Lower leg skin (tissue), 4 donors: ENCODE measurements at regions not wholly inside any gene's neighbourhood (a gene's known extent, or its start where the extent isn't known, plus 50 kb on each side); places are given as distances from the start of the nearest gene placed in this dataset.

Experiments
- DNase-seq, 2 donors: peaks; one replicate each; pipeline ENCODE4 v3.0.0-alpha.2; 2019; ENCODE audit warnings: low spot score in 2 of 2
- H3K4me3 ChIP-seq: fragments of 200-600 bp; sonication (generic); 2 replicates; pipeline ENCODE4 v1.5.1; 2017; ENCODE audit warnings: mild to moderate bottlenecking, low read depth; ENCODE audit not compliant: poor library complexity, severe bottlenecking
- POLR2A ChIP-seq, 2 donors: fragments of 450-650 bp; IDR thresholded peaks; one replicate each; pipeline ENCODE4 v1.6.1; 2016 to 2017; ENCODE audit warnings: antibody characterized with exemption in 2 of 2, mild to moderate bottlenecking in 1 of 2, moderate library complexity in 1 of 2
- WGBS, 2 donors: methylation state at CpG; one replicate each; pipeline ENCODE4 v1.1.5; 2018; 5-methylcytosine and 5-hydroxymethylcytosine counted together
- intact Hi-C: fragments of 100-400 bp; cut with DNase I; formaldehyde crosslinking; loops from one replicate; pipeline ENCODE4 v1.15.0; 2023; ENCODE audit warnings: low total_unique reads
- TF ChIP-seq, protein P1 (sequence below), 3 donors: fragments of 450-650 bp; IDR thresholded peaks; one replicate each; pipeline ENCODE4 v1.5.1; 2016; ENCODE audit warnings: antibody characterized with exemption in 3 of 3, mild to moderate bottlenecking in 3 of 3, moderate library complexity in 2 of 3

DNA sequence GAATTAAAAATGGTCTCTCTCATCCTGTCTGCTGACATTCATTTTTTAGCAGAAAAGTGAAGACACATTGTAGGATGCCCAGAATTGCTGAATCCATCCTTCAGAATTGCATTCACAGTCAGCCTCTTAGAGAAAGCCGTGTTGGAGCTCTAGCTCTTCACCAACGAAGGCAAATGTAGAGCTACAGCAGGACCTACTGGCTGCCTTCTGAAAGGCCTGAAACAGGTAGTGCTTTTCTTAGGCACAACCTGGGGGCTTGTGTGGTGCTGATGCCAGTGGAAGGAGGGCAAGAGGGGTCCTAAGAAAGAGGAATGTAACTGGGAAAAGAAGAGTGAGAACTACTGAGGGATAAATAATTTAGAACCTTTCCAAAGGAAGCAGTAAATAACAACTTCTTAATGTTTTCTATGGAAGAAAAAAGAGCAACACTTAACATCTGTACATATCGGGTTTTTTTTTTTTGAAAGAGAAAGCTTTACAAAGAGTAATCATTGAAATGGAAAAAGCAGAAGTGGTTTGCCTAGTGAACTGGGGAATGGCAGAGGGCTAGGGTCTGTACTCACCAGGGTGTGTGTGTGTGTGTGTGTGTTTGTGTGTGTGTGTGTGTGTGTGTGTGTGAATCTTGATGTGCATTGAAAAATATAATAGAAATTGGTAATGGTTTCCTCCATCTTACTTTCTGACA lies 297.8 kb downstream of the SATB1 start:
- no peak overlapping the region for H3K4me3 ChIP-seq
- TF ChIP-seq POLR2A (IDR thresholded peaks at IDR 0.05) = no peak
- TF ChIP-seq, protein P1, sequence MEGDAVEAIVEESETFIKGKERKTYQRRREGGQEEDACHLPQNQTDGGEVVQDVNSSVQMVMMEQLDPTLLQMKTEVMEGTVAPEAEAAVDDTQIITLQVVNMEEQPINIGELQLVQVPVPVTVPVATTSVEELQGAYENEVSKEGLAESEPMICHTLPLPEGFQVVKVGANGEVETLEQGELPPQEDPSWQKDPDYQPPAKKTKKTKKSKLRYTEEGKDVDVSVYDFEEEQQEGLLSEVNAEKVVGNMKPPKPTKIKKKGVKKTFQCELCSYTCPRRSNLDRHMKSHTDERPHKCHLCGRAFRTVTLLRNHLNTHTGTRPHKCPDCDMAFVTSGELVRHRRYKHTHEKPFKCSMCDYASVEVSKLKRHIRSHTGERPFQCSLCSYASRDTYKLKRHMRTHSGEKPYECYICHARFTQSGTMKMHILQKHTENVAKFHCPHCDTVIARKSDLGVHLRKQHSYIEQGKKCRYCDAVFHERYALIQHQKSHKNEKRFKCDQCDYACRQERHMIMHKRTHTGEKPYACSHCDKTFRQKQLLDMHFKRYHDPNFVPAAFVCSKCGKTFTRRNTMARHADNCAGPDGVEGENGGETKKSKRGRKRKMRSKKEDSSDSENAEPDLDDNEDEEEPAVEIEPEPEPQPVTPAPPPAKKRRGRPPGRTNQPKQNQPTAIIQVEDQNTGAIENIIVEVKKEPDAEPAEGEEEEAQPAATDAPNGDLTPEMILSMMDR (IDR thresholded peaks at IDR 0.05) = no peak
- no peak for DNase-seq
- 76 to 81% methylated on average over 3 of the region's 3 CpGs for WGBS, 2 donors
- intact Hi-C loops = no loop called here

DNA sequence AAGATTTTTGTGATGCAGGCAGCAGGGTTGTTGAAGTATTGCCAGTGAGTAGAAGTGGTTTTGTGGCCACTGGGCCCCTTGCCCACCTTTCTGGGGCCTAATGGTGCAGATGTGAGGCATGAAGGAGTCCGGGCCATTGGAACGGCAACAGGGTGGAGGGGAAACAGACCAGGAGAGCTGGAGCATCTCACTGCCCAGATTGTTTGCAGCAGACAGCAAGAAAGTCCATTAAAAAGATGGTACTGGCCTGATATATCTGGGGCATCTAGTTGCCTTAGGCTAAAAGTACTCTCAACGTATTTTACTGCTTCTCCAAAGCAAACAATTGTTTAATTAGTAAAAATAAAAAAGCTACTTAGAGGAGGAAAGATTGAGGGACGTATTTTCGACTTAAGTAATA lies 298.4 kb downstream of the SATB1 start:
- TF ChIP-seq, protein P1 (IDR thresholded peaks at IDR 0.05) = no peak
- TF ChIP-seq POLR2A (IDR thresholded peaks at IDR 0.05) = no peak
- DNase-seq = no peak
- 74 to 81% methylated on average over 5 of the region's 5 CpGs for WGBS, 2 donors
- intact Hi-C loops = no loop called here
- H3K4me3 ChIP-seq = no peak overlapping the region

DNA sequence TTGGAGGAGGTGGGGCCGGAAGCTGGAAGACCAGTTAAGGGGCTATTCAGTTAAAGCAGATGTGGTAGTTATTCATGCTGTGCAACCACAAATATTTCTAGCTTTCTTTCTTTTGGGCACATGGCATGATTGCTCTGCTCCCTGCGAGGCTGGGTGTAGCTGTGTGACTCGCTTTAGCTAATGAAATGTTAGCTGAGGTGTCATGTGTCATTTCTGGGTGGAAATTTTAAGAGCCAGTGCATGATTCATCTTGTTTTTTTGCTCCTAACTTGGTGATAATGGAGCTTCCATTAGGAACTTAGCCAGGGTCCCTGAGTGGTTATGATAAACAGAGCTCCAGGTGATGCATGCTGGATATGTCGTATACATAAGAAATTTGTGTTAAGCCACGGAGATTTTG lies 300.6 kb downstream of the SATB1 start:
- H3K4me3 ChIP-seq = no peak overlapping the region
- 57 to 58% methylated on average over 5 of the region's 5 CpGs for WGBS, 2 donors
- TF ChIP-seq, protein P1 (IDR thresholded peaks at IDR 0.05) = no peak
- TF ChIP-seq POLR2A (IDR thresholded peaks at IDR 0.05) = no peak
- DNase-seq = no peak
- intact Hi-C loops = no loop called here

DNA sequence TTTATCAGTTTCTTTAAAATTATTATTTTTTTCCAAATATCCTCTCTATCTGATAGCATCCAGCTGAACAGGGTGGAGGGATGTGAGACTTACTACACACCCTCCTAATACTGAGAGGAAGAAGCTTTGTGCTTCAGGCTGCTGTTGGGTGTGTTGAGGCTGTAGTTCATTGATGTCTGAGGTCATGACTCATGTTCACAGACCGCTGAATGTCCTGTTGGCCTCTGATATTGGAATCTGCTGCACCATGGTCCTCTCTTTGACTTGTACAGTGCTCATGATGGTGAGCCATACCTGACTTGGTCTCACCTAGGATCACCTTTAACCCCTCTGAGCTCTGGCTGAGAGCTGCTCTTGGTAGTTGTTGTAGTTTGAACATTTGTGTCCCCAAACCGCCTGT lies 302.9 kb downstream of the SATB1 start:
- no peak overlapping the region for H3K4me3 ChIP-seq
- intact Hi-C loops = no loop called here
- no peak for DNase-seq
- WGBS, 2 donors = 73 to 88% methylated on average over 2 of the region's 2 CpGs
- no peak for TF ChIP-seq POLR2A (IDR thresholded peaks at IDR 0.05)
- TF ChIP-seq, protein P1 (IDR thresholded peaks at IDR 0.05) = no peak

DNA sequence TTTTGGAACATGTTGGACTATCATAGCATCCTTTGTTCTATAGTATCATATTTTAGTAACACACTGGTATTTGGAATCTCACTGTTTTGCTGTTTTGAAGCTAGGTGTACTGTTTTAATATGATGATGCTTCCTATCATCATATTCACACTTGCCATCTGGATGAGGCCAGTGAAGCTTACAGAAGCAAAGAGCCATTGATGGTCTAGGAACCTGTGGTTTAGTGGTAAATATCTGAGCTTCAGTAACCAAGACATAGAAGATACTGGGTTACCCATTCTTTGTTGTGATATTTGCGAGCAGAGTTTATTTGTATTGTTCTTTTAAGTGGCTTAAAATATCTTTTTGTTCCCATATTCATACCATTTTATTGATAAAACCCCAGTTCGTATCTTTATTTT lies 304.1 kb downstream of the SATB1 start:
- intact Hi-C loops = no loop called here
- H3K4me3 ChIP-seq = no peak overlapping the region
- TF ChIP-seq, protein P1 (IDR thresholded peaks at IDR 0.05) = no peak
- TF ChIP-seq POLR2A (IDR thresholded peaks at IDR 0.05) = no peak
- no peak for DNase-seq
- WGBS, 2 donors = 88 to 90% methylated on average over 2 of the region's 2 CpGs

DNA sequence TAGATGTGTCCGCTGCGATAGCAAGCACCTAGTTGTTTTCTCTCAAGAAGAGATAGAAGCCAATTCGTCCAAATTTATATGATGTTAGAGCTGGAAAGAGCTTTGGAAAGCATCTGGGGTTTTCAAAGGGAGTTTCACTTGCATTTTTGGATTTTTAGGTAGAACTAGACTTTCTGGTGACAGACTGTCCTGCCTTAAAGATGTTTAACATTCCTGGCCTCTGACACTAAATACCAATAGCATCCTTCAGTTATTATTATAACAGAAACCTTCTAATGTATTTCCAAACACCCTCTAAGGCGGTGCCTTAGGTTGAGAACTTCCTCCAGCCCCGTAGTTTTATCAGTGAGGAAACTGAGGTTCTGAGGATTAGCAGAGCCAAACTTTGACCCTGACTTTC lies 305.3 kb downstream of the SATB1 start:
- WGBS, 2 donors = 85 to 88% methylated on average over 5 of the region's 5 CpGs
- no peak for DNase-seq
- no peak for TF ChIP-seq POLR2A (IDR thresholded peaks at IDR 0.05)
- TF ChIP-seq, protein P1 (IDR thresholded peaks at IDR 0.05) = no peak
- intact Hi-C loops = no loop called here
- no peak overlapping the region for H3K4me3 ChIP-seq
